Iris pigment epithelial cell (primary cell): ENCODE measurements at regions not wholly inside any gene's neighbourhood (a gene's known extent, or its start where the extent isn't known, plus 50 kb on each side); places are given as distances from the start of the nearest gene placed in this dataset.
"Not testable (repeated sequence)": the region's sequence is repeated elsewhere in the genome, so short reads cannot be mapped to it uniquely, and the experiment has no call there.

Experiments
- DNase-seq: peaks from one replicate; pipeline ENCODE4 v3.0.0-alpha.2; 2011; ENCODE audit warnings: low read depth

GRCh38 chr1:120278259-120278610 lies 101.9 kb upstream of the SEC22B start:
- not testable (repeated sequence) for DNase-seq

GRCh38 chr1:120277428-120278258 lies 101.3 kb upstream of the SEC22B start:
- DNase-seq: not testable (repeated sequence)

- DNase-seq: not testable (repeated sequence)
Observed at GRCh38 chr1:120276710-120277109, 100.4 kb upstream of the SEC22B start.

GRCh38 chr1:120274438-120274837 lies 98.1 kb upstream of the SEC22B start:
- DNase-seq: not testable (repeated sequence)

GRCh38 chr1:120273363-120273762 lies 97.0 kb upstream of the SEC22B start:
- DNase-seq: not testable (repeated sequence)

GRCh38 chr1:120272242-120272641 lies 95.9 kb upstream of the SEC22B start:
- DNase-seq: not testable (repeated sequence)

- DNase-seq: not testable (repeated sequence)
Observed at GRCh38 chr1:120271561-120272221, 95.4 kb upstream of the SEC22B start.

- not testable (repeated sequence) for DNase-seq
Observed at GRCh38 chr1:120267894-120268551, 91.7 kb upstream of the SEC22B start.

- DNase-seq: not testable (repeated sequence)
Observed at GRCh38 chr1:120264564-120264963, 88.2 kb upstream of the SEC22B start.

GRCh38 chr1:120262791-120263751 lies 86.8 kb upstream of the SEC22B start:
- not testable (repeated sequence) for DNase-seq

- not testable (repeated sequence) for DNase-seq
Observed at GRCh38 chr1:120257778-120258105, 81.4 kb upstream of the SEC22B start.

GRCh38 chr1:120257064-120257777 lies 80.9 kb upstream of the SEC22B start:
- not testable (repeated sequence) for DNase-seq

- DNase-seq: not testable (repeated sequence)
Observed at GRCh38 chr1:120250756-120251155, 74.4 kb upstream of the SEC22B start.

GRCh38 chr1:120248726-120249427 lies 72.6 kb upstream of the SEC22B start:
- not testable (repeated sequence) for DNase-seq

- not testable (repeated sequence) for DNase-seq
Observed at GRCh38 chr1:120248203-120248602, 71.9 kb upstream of the SEC22B start.

GRCh38 chr1:120243867-120244266 lies 67.5 kb upstream of the SEC22B start:
- DNase-seq: not testable (repeated sequence)

GRCh38 chr1:120242582-120242981 lies 66.3 kb upstream of the SEC22B start:
- not testable (repeated sequence) for DNase-seq

GRCh38 chr1:120241868-120242267 lies 65.5 kb upstream of the SEC22B start:
- DNase-seq: not testable (repeated sequence)

- not testable (repeated sequence) for DNase-seq
Observed at GRCh38 chr1:120240181-120240580, 63.9 kb upstream of the SEC22B start.

- not testable (repeated sequence) for DNase-seq
Observed at GRCh38 chr1:120239351-120239750, 63.0 kb upstream of the SEC22B start.
